Hippocampal formation (tissue), 2 donors: ENCODE measurements at regions not wholly inside any gene's neighbourhood (a gene's known extent, or its start where the extent isn't known, plus 50 kb on each side); places are given as distances from the start of the nearest gene placed in this dataset.
A peak's percentile ranks its signal among the peaks of the same experiment; 100 is the strongest.

Experiments
- DNase-seq, 2 donors: peaks; one replicate each; lab custom pipeline; 2025; lab: John Stamatoyannopoulos, UW

DNA sequence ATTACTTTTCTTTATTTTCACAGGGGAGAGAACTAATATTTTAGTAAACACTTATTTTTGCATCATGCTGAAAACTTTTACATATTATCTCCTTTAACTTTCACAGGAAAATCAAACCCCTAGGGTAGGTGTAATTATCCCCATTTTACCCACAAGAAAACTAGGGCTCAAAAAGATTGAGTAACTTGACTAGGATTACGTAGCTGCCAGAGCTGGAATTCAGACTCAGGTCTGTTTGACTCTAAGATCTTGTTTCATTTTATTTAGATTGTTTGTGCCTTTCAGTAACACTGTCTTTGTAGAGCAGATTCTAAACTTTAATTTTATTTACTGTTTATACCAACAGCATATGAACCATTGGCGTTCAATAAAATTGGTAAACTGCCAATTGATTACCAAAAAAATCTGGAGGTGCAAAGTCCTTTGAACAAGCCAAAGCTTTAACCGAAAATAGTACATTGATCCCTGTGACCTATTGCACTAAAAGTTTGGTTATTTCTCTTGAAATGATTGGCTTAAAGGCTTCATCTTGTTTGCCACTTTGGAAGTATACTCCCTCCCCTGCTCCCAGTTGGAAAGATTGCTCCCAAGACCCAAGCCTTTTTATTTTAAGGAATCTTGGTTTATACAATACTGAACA, 71.0 kb upstream of the WDR26 start:
- no peak for DNase-seq

DNA sequence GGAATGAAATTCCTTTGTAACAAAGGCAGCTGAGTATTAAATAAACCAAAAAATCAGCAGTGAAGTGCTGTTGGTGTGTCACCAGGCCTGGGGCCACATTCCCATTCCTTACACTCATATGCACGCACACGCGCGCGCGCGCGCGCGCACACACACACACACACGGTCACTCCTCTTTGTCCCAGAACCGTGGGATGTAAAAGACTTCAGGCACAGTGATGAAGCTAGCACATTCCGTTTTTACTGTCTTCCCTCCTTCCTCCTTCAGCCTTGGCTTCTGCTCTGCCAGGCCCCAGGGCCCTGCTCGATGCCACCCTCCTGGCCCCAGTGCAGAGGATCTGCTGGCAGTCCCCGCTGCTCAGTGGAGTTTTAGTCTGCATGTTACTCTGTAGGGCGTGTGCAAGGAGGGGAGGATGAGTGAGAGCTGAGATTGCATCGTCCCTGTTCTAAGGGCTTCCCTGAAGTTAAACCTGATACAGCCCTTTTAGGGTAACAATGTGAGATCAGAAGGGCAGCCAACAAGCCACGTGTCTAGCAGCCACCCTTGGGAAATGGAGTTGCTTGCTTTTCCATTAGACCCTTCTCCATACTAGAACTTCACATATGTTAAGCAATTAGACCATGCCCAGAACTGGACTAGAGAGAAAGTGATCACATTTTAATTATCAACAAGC, 71.7 kb upstream of the WDR26 start:
- DNase-seq = no peak

DNA sequence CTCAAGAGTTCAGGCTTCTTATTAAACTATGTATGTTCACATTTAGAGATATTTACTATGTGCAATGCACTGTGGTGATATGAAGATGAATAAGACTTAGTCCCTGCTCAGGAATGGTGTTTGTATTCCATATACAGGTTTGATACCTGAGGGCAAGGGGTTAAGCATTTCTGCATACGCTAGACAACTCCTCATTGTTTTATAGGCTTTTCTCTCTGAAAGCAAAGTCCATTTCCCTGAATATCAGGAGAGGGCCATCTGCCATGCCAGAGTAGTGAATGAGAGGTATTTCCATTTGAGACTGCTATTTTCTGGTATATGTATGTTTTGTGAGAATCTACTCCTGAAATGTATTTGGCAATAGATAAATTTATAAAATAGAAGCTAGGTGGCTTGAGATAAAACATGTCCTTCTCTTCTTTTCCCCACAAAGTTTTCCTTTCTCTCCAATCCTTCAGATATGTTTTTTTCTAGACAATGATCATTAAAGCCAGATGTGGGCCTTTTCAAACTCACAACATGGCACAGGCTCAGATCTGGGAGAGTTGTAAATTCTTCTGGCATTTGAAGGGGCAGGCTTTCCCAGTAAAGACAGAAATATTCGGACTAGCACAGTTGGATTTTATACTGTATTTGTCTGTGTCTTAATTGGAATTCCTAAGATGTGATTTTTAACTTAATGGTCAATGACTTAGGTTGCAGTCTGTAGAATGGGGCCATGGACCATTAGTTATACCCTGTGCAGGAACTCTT, 73.3 kb upstream of the WDR26 start:
- no peak for DNase-seq

DNA sequence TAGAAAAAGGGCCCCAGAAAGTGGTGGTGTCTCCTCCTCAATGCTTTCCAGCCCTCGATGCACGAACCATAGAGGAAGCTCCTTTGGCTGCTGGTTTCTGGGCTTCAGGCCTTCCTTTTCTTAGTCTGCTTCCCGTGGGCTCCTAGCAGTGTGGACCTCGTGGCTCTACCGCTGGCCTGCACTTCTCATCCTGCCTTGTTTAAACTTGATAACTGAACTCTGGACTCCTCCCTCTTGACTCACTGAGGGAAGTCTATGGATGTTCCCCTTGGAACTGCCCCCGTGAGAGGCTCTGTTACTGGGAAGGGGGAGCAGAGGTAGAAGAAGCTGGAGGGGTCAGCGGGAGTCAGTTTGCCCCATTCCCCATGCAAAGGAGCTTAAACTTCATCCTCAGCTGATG, 75.3 kb upstream of the WDR26 start:
- no peak for DNase-seq

DNA sequence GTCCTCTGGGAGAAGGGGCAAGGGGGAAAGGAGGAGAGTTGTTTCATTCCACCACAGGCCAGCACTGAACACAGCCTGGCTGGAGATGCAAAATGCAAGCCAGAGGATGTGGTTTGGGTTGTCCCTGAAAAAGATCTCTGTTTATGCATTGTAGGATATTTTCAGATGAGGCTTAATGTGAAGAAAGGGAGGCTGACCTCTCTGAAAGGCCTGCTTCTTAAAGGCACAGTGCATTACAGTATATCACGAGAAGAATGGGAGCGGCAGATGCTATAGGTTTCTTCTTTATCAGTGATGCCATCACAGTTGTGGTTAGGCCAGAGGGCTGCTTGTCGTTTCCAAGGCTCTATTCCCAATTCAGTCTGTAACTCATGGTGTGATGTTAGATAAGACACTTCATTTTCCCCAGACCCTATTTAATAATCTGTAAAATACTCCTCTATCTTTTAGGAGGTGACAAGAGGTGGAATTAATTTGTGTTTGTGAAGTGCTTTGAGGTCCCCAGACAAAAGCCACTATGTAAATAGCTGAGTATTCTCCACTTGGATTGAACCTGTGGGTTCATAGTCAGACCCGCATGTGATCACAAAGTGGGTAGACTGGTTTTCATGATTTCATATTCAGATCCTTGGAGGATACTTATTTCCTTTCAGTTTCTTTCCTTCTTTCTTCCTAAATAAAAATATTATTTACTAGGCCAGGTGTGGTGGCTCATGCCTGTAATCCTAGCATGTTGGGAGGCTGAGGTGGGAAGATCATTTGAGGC, 76.5 kb upstream of the WDR26 start:
- no peak for DNase-seq

DNA sequence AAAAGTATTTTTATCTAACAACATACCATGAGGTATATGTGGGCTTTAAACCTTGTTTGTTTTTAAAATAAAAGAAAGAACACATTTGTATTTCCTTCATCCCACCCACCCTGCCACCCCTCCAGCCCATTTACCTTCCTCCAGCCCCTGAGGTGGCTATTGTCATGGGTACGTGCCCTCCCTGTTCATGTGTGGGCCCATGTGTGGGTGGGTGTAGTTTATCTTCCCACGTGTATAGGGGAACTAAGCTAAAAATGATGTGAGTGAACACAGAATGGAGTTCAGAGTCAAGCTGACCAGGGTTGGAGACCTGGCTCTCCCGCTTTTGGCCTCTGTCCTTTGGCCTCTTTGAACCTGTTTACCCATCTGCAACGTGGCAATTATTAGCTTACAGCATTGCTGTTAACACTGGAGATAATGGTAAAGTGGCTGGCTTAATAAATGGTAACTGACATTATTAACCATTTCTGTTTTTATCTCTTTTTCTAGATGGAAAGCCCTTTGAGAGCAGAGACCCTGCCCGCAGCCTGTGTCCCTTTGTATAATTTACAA, 78.1 kb upstream of the WDR26 start:
- DNase-seq = no peak

DNA sequence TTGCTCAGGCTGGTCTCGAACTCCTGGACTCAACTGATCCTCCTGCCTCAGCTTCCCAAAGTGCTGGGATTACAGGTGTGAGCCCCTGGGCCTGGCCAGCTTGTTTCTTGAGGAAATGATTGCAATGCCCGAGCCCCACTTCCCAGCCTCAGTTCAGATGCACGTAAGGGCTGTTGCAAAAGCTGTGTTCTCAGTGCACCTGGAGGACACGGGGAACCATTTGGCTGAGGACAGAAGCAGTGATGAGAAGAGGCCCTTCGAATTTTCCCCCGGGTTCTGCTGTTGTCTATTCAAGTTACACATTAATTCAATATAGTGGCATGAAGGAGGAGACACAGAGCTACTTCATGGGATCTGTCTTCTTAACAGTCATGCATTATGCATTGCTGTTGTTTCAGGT, 78.8 kb upstream of the WDR26 start:
- no peak for DNase-seq

DNA sequence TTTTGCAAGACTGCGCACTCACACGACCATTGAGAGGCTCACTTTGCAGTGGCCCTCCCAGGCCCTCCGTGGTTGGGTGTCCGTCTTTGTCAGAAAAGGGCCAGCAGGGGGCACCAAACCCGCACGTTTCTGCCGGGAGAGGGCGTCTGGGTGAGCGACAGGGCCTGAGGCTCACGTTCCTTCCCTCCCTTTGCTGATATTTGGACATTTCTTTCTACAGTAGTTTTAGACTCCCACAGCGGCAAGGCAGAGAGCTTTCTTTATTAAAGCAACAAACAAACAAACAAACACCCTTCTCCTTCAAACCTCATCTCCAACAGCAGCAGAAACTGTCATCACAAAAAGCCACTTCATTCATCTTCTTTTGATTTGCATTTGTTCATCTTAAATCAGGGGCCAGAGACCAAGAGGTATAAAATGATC, 79.2 kb upstream of the WDR26 start:
- DNase-seq = peak; percentile 13 to 78

DNA sequence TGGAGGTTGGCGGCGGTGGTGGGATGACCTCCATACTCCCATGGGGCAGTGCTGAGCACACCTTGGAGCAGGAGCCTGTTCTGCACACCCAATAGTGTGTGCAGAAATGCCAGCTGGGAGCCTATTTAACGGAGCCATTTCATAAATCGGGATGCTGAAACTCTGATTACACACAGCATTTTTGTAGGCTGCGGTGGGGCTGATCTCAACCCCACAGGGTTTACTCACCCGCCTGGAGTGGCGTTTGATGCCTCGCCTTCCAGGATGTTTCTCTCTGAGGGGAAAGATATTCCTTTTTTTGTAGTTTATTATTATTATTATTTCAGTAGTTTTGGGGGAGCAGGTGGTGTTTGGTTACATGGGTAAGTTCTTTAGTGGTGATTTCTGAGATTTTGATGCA, 82.6 kb upstream of the WDR26 start:
- no peak for DNase-seq

DNA sequence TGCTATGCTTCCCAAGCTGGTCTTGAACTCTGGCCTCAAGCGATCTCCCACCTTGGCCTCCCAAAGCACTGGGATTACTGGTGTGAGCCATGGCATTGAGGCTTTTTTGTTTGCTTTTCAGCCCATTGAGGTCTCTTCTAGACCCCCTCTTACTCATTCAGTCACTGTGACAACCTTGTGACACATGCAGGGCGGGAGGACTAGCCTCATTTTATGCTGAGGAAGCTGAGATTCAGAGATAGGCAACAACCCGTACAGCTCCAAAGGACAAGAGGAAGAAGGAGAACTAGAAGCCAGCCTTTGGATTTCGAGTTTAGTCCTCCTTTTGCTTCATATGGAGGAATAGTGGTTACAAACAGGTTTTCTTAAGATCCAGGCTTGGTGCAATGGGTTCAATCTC, 83.9 kb upstream of the WDR26 start:
- no peak for DNase-seq

DNA sequence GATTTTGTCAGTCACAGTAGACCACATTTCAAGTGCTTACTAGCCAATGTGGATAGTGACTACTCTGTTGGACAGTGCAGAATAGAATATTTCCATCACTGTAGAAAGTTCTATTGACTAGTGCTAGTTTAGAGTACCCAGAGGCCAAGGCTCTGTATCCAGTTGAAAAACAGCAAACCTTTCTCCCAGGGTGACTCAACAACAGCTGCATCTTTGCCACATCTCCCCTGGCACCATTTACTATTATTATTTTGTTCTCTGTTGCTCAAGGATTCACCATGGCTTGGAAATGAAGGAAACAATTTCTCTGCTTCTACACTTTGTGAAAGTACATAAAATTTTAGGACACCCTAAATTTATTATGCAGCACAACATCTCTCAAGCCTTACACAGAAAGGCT, 85.3 kb upstream of the WDR26 start:
- DNase-seq = no peak

DNA sequence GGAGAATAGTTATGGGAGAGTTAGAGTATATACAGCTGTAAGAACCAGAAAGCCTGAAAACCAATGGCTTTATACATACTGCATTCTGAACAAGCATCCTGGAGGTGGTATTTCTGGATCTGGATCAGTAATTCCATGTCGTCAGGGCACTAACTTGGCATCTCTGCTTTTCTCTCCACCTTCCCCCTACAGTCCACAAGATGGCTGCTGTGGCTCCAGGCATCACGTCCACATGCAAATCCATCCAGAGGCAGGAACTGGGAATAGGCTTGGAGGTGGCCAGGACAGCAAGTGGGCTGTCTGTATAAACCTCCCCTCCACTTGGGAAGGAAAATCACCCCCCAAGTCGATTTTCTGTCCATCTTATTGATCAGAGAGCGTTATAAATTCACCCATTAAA, 86.2 kb upstream of the WDR26 start:
- DNase-seq = no peak

DNA sequence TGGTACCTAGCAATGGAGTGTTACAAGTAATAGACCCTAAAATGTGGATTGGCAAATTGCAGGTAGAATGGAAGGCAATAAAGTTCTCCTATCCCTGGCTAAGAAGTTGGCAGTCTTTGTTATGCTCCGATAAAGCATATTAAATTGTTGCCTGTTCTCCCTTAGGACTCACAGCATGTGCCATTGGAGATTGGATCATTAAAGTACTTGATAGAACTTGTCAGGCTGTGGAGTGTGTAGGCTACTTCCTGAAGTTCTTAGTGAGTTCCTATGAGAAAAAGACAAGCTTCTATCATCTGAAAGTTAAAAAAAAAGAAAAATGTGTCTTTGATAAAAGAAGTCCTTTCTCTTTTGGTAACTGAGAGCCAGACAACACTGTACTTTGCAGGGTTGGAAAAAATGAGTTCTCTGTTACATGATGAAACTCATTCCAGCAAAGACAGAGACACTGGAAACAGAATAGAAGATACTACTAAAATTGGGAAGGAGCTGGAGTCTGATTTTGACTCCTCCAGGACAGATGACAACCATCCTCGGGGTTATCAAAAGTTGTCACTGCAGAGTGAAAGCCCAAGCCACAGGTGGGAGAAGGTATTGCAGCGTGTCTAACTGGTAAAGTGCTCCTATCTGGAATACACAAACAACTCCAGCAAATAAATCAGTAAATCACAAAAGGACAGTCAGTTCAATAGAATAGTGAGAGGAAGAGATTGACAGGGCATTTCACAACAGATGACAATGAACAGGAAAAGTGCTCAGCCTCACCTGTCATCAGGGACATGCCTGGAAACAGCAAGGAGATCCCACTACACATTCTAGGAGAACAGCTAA, 87.5 kb upstream of the WDR26 start:
- no peak for DNase-seq

DNA sequence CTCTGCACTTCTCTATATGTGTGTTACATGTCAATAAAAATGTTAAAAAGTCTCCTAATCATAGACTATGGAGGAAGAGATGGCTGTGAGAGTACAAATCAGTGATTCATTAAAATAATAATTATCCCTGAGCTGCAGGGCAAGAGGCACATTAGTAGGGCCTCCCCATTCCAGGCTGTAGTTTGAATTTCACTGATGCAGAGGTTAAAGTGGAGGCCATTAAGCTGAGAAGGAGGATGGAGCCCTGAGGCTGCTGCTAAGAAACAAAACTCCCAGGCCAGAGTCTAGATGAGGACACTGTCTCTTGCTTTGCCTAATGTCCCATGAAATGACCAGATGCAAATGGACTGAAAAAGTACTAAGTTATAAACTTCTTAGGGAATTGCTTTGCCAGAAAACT, 89.1 kb upstream of the WDR26 start:
- DNase-seq = no peak

DNA sequence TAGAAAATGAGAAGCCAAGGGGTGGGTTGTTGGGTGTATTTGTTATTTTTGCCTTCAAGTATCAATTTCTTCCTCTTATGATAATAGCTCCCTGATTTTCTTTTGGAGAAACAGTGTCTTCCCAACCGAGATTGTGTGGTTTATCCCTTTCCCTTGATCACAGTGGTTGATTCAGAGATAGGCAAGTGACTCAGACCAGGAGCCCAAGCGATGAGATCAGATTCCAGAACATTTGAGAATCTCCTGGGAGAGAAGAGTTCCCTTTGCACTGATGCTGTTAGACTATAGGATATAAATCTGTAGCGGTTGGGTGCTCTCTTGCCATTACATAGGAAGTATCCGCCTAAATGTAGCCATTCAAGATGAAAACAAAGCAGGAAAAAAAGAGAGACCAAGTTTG, 90.1 kb upstream of the WDR26 start:
- no peak for DNase-seq

DNA sequence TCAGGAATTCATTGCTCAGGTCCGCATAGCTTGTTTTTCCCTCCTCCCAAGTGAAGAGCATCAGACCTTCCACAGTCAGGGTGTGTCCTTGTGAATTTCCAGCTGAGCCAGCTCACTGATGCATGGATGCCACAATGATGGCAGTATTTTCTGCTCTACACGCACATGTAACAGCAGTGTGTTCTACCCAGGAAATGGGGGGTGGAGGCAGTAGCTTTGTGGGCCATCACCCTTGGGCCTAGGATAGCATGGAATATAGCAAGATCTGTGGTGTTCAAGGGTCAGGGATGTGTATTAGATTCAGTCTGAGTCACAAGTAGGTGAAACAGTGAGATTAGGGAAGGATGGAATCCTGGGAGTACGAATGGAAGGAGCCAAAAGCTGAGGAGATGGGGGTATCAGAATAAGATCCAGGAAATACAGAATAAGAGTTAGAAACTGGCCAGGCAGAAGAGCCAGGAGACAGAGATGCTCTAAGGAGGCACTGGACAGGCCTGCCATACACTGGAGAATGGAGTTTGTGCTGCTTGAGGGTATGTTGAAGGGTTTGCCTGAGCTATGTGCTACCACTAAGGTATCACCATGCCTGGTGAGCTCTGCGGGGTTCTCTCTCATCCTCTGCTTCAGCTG, 90.6 kb upstream of the CNIH3 start:
- no peak for DNase-seq

DNA sequence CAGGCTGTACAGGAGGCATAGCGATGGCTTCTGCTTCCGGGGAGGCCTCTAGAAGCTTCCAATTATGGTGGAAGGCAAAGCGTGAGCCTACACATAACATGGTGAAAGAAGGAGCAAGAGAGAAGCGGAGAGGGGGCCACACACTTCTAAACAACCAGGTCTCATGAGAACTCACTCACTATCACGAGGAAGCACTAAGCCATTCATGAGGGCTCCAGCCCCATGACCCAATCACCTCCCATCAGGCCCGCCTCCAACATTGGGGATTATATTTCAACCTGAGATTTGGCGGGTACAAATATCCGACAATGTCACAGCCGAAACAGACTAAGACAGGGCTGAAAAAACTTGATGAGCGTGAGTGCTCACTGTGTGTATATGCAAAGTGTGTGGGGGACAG, 89.3 kb upstream of the CNIH3 start:
- no peak for DNase-seq

DNA sequence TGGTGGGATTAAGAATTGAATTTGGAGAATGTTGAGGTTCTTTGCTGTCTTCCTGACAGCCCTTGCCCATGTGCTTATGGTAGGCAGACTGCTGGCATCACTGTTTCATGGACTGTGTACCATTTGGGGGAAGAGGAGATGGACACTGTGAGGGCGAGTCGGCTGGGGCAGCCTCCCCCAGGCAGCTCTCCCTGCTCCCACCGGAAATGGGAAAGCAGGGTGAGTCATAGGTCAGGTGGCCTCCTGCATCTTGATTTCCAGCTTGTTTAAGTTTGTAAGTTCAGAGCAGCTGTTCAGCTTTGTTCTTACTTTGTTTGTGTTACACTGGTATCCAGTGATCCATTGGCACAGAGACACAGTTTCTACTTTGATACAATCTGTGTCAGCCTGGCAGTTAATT, 87.2 kb upstream of the CNIH3 start:
- DNase-seq = no peak

DNA sequence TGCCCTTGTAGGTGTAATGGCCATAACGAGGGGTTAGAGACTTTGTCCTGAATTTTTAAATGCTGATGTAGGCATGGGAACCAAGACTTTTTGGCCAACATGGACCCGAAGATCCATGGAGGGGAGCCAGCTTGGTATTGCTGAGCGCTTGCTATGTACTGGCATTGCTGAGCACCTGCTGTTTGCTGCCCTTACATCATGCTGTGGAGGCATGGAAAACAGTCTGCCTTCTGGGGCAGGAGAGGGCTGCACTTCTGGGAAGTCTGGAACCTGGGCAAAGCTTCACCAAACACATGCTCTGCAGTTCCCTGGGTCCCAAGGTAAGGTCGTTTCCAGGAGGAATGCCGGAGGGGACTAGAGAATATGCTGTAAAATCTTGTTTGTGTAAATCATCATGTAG, 86.3 kb upstream of the CNIH3 start:
- DNase-seq = no peak

DNA sequence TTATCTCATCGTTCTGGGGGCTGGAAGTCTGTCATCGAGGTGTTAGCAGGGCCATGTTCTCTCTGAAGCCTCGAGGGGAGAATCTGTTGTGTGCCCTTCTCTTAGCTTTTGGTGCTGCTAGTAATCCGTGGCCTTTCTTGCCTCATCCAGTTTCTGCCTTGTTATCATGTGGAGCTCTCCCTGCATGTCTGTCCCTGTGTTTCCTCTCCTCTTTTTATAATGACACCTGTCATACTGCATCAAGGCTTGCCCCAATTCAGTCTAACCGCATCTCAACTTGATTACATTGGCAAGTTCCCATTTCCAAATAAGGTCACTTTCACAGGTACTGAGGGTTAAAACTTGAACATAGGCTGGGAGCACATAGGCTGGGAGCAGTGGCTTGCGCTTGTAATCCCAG, 82.6 kb upstream of the CNIH3 start:
- no peak for DNase-seq

DNA sequence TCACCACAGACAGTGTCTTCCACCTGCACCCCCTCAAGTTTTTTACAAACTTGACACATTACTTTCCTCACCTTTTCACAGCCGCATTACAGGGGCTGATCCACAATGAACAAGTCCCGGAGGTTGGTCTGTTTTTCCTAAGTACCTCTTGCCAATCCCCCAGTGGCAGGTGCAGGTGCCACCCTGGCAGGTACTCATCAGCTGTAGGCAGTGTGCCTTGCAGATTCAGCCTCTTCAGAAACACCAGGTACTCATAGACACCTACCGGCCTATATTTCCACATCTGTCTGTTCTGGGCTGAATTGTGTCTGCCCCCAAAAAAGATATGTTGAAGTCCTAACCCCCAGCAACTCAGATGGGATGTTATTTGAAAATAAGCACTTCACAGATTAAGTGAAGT, 81.4 kb upstream of the CNIH3 start:
- no peak for DNase-seq
